ENCODE measurements at regions not wholly inside any gene's neighbourhood (a gene's known extent, or its start where the extent isn't known, plus 50 kb on each side); places are given as distances from the start of the nearest gene placed in this dataset.

- Histone ChIP-seq H3K4me1 (ENCODE audit: control extremely low read depth in 1 of 4, control insufficient read depth in 4 of 4, insufficient read depth in 4 of 4, low read length in 3 of 4) (no peaks in the 10 kb centered on the region), H3K4me3 (ENCODE audit: control insufficient read depth in 1 of 7, extremely low read depth in 1 of 7, insufficient read depth in 4 of 7, low read depth in 2 of 7, low read length in 6 of 7) (no peak overlapping the region), H3K27me3 (replicated peaks in 2 of 5; ENCODE audit: control insufficient read depth in 4 of 5, insufficient read depth in 5 of 5, low read length in 4 of 5) (peaks cover 0 to 10% (median 0%) of the 10 kb centered on the region in 5 experiments), H3K36me3 (ENCODE audit: control insufficient read depth in 4 of 4, insufficient read depth in 4 of 4, low read length in 3 of 4) (no peaks in the 10 kb centered on the region), H3K9me3 (ENCODE audit: control extremely low read depth in 1 of 5, control insufficient read depth in 4 of 5, insufficient read depth in 2 of 5, low read depth in 1 of 5, low read length in 4 of 5) (no peaks in the 10 kb centered on the region), H3K27ac (ENCODE audit: insufficient read depth in 1 of 2, low read depth in 1 of 2, low read length in 2 of 2, poor library complexity in 1 of 2, severe bottlenecking in 2 of 2) (no peak overlapping the region)
- 83% methylated on average over 1 of the region's 1 CpG for WGBS (ENCODE audit: insufficient coverage)
- CTCF ChIA-PET = no interaction called here
- POLR2A ChIA-PET = no interaction called here
- no peak for DNase-seq
Measured at GRCh38 chr7:133152875-133153274, 71.0 kb upstream of the CHCHD3 start.

GRCh38 chr7:133155146-133155545 lies 73.3 kb upstream of the CHCHD3 start:
- ChIA-PET CTCF (no interaction called here), POLR2A (no interaction called here)
- no peaks in the 10 kb centered on the region for H3K9me3 ChIP-seq (ENCODE audit: control extremely low read depth in 1 of 5, control insufficient read depth in 4 of 5, insufficient read depth in 2 of 5, low read depth in 1 of 5, low read length in 4 of 5)
- 87% methylated on average over 4 of the region's 4 CpGs for WGBS (ENCODE audit: insufficient coverage)
- H3K27ac ChIP-seq (ENCODE audit: insufficient read depth in 1 of 2, low read depth in 1 of 2, low read length in 2 of 2, poor library complexity in 1 of 2, severe bottlenecking in 2 of 2) = no peak overlapping the region
- no peaks in the 10 kb centered on the region for H3K4me1 ChIP-seq (ENCODE audit: control extremely low read depth in 1 of 4, control insufficient read depth in 4 of 4, insufficient read depth in 4 of 4, low read length in 3 of 4)
- no peaks in the 10 kb centered on the region for H3K36me3 ChIP-seq (ENCODE audit: control insufficient read depth in 4 of 4, insufficient read depth in 4 of 4, low read length in 3 of 4)
- no peak overlapping the region for H3K4me3 ChIP-seq (ENCODE audit: control insufficient read depth in 1 of 7, extremely low read depth in 1 of 7, insufficient read depth in 4 of 7, low read depth in 2 of 7, low read length in 6 of 7)
- DNase-seq = no peak
- H3K27me3 ChIP-seq (replicated peaks in 2 of 5; ENCODE audit: control insufficient read depth in 4 of 5, insufficient read depth in 5 of 5, low read length in 4 of 5) = peaks cover 0 to 4% (median 0%) of the 10 kb centered on the region in 5 experiments

- H3K36me3 ChIP-seq (ENCODE audit: control insufficient read depth in 4 of 4, insufficient read depth in 4 of 4, low read length in 3 of 4) = no peaks in the 10 kb centered on the region
- H3K27me3 ChIP-seq (replicated peaks in 2 of 5; ENCODE audit: control insufficient read depth in 4 of 5, insufficient read depth in 5 of 5, low read length in 4 of 5) = peaks cover 0 to 4% (median 0%) of the 10 kb centered on the region in 5 experiments
- no peak for DNase-seq
- H3K9me3 ChIP-seq (ENCODE audit: control extremely low read depth in 1 of 5, control insufficient read depth in 4 of 5, insufficient read depth in 2 of 5, low read depth in 1 of 5, low read length in 4 of 5) = no peaks in the 10 kb centered on the region
- no peaks in the 10 kb centered on the region for H3K4me1 ChIP-seq (ENCODE audit: control extremely low read depth in 1 of 4, control insufficient read depth in 4 of 4, insufficient read depth in 4 of 4, low read length in 3 of 4)
- POLR2A ChIA-PET = no interaction called here
- WGBS (ENCODE audit: insufficient coverage) = no CpG with 5 or more reads among the region's 1 CpG
- no peak overlapping the region for H3K4me3 ChIP-seq (ENCODE audit: control insufficient read depth in 1 of 7, extremely low read depth in 1 of 7, insufficient read depth in 4 of 7, low read depth in 2 of 7, low read length in 6 of 7)
- H3K27ac ChIP-seq (ENCODE audit: insufficient read depth in 1 of 2, low read depth in 1 of 2, low read length in 2 of 2, poor library complexity in 1 of 2, severe bottlenecking in 2 of 2) = no peak overlapping the region
- CTCF ChIA-PET = no interaction called here
Measured at GRCh38 chr7:133155642-133156041, 73.8 kb upstream of the CHCHD3 start.

GRCh38 chr7:133157045-133157444 lies 75.2 kb upstream of the CHCHD3 start:
- peaks cover 0 to 4% (median 0%) of the 10 kb centered on the region in 5 experiments for H3K27me3 ChIP-seq (replicated peaks in 2 of 5; ENCODE audit: control insufficient read depth in 4 of 5, insufficient read depth in 5 of 5, low read length in 4 of 5)
- no peak for DNase-seq
- WGBS (ENCODE audit: insufficient coverage) = no CpG with 5 or more reads among the region's 1 CpG

GRCh38 chr7:133164498-133164897 lies 82.6 kb upstream of the CHCHD3 start:
- DNase-seq = no peak
- Histone ChIP-seq H3K9me3 (ENCODE audit: control extremely low read depth in 1 of 5, control insufficient read depth in 4 of 5, insufficient read depth in 2 of 5, low read depth in 1 of 5, low read length in 4 of 5) (no peaks in the 10 kb centered on the region), H3K27ac (ENCODE audit: insufficient read depth in 1 of 2, low read depth in 1 of 2, low read length in 2 of 2, poor library complexity in 1 of 2, severe bottlenecking in 2 of 2) (no peak overlapping the region), H3K36me3 (ENCODE audit: control insufficient read depth in 4 of 4, insufficient read depth in 4 of 4, low read length in 3 of 4) (no peaks in the 10 kb centered on the region), H3K4me3 (ENCODE audit: control insufficient read depth in 1 of 7, extremely low read depth in 1 of 7, insufficient read depth in 4 of 7, low read depth in 2 of 7, low read length in 6 of 7) (no peak overlapping the region), H3K4me1 (ENCODE audit: control extremely low read depth in 1 of 4, control insufficient read depth in 4 of 4, insufficient read depth in 4 of 4, low read length in 3 of 4) (no peaks in the 10 kb centered on the region), H3K27me3 (replicated peaks in 2 of 5; ENCODE audit: control insufficient read depth in 4 of 5, insufficient read depth in 5 of 5, low read length in 4 of 5) (no peaks in the 10 kb centered on the region)
- ChIA-PET CTCF (no interaction called here), POLR2A (no interaction called here)
- WGBS (ENCODE audit: insufficient coverage) = 96% methylated on average over 6 of the region's 6 CpGs

More at GRCh38 chr7:133157045-133157444, 75.2 kb upstream of the CHCHD3 start:
- no peak overlapping the region for H3K27ac ChIP-seq (ENCODE audit: insufficient read depth in 1 of 2, low read depth in 1 of 2, low read length in 2 of 2, poor library complexity in 1 of 2, severe bottlenecking in 2 of 2)
- H3K4me1 ChIP-seq (ENCODE audit: control extremely low read depth in 1 of 4, control insufficient read depth in 4 of 4, insufficient read depth in 4 of 4, low read length in 3 of 4) = no peaks in the 10 kb centered on the region
- ChIA-PET CTCF (no interaction called here), POLR2A (no interaction called here)
- no peak overlapping the region for H3K4me3 ChIP-seq (ENCODE audit: control insufficient read depth in 1 of 7, extremely low read depth in 1 of 7, insufficient read depth in 4 of 7, low read depth in 2 of 7, low read length in 6 of 7)
- H3K36me3 ChIP-seq (ENCODE audit: control insufficient read depth in 4 of 4, insufficient read depth in 4 of 4, low read length in 3 of 4) = no peaks in the 10 kb centered on the region
- H3K9me3 ChIP-seq (ENCODE audit: control extremely low read depth in 1 of 5, control insufficient read depth in 4 of 5, insufficient read depth in 2 of 5, low read depth in 1 of 5, low read length in 4 of 5) = no peaks in the 10 kb centered on the region

GRCh38 chr7:133165001-133165400 lies 83.1 kb upstream of the CHCHD3 start:
- Histone ChIP-seq H3K36me3 (ENCODE audit: control insufficient read depth in 4 of 4, insufficient read depth in 4 of 4, low read length in 3 of 4) (no peaks in the 10 kb centered on the region), H3K27ac (ENCODE audit: insufficient read depth in 1 of 2, low read depth in 1 of 2, low read length in 2 of 2, poor library complexity in 1 of 2, severe bottlenecking in 2 of 2) (no peak overlapping the region), H3K9me3 (ENCODE audit: control extremely low read depth in 1 of 5, control insufficient read depth in 4 of 5, insufficient read depth in 2 of 5, low read depth in 1 of 5, low read length in 4 of 5) (no peaks in the 10 kb centered on the region), H3K4me1 (ENCODE audit: control extremely low read depth in 1 of 4, control insufficient read depth in 4 of 4, insufficient read depth in 4 of 4, low read length in 3 of 4) (no peaks in the 10 kb centered on the region), H3K27me3 (replicated peaks in 2 of 5; ENCODE audit: control insufficient read depth in 4 of 5, insufficient read depth in 5 of 5, low read length in 4 of 5) (no peaks in the 10 kb centered on the region), H3K4me3 (ENCODE audit: control insufficient read depth in 1 of 7, extremely low read depth in 1 of 7, insufficient read depth in 4 of 7, low read depth in 2 of 7, low read length in 6 of 7) (no peak overlapping the region)
- WGBS (ENCODE audit: insufficient coverage) = 94% methylated on average over 2 of the region's 2 CpGs
- CTCF ChIA-PET = no interaction called here
- POLR2A ChIA-PET = no interaction called here
- no peak for DNase-seq

GRCh38 chr7:133165529-133165928 lies 83.6 kb upstream of the CHCHD3 start:
- CTCF ChIA-PET = no interaction called here
- Histone ChIP-seq H3K9me3 (ENCODE audit: control extremely low read depth in 1 of 5, control insufficient read depth in 4 of 5, insufficient read depth in 2 of 5, low read depth in 1 of 5, low read length in 4 of 5) (no peaks in the 10 kb centered on the region), H3K27me3 (replicated peaks in 2 of 5; ENCODE audit: control insufficient read depth in 4 of 5, insufficient read depth in 5 of 5, low read length in 4 of 5) (no peaks in the 10 kb centered on the region), H3K36me3 (ENCODE audit: control insufficient read depth in 4 of 4, insufficient read depth in 4 of 4, low read length in 3 of 4) (no peaks in the 10 kb centered on the region), H3K4me3 (ENCODE audit: control insufficient read depth in 1 of 7, extremely low read depth in 1 of 7, insufficient read depth in 4 of 7, low read depth in 2 of 7, low read length in 6 of 7) (no peak overlapping the region), H3K4me1 (ENCODE audit: control extremely low read depth in 1 of 4, control insufficient read depth in 4 of 4, insufficient read depth in 4 of 4, low read length in 3 of 4) (no peaks in the 10 kb centered on the region), H3K27ac (ENCODE audit: insufficient read depth in 1 of 2, low read depth in 1 of 2, low read length in 2 of 2, poor library complexity in 1 of 2, severe bottlenecking in 2 of 2) (no peak overlapping the region)
- DNase-seq = no peak
- POLR2A ChIA-PET = no interaction called here
- WGBS (ENCODE audit: insufficient coverage) = 84% methylated on average over 3 of the region's 4 CpGs
